Stromal cell of bone marrow (primary cell): ENCODE measurements at regions not wholly inside any gene's neighbourhood (a gene's known extent, or its start where the extent isn't known, plus 50 kb on each side); places are given as distances from the start of the nearest gene placed in this dataset.
"Not testable (repeated sequence)": the region's sequence is repeated elsewhere in the genome, so short reads cannot be mapped to it uniquely, and the experiment has no call there.

ENCODE experiments used
- DNase-seq: peaks from one replicate; pipeline ENCODE4 v3.0.0-alpha.2; 2012; ENCODE audit warnings: low read depth

DNA sequence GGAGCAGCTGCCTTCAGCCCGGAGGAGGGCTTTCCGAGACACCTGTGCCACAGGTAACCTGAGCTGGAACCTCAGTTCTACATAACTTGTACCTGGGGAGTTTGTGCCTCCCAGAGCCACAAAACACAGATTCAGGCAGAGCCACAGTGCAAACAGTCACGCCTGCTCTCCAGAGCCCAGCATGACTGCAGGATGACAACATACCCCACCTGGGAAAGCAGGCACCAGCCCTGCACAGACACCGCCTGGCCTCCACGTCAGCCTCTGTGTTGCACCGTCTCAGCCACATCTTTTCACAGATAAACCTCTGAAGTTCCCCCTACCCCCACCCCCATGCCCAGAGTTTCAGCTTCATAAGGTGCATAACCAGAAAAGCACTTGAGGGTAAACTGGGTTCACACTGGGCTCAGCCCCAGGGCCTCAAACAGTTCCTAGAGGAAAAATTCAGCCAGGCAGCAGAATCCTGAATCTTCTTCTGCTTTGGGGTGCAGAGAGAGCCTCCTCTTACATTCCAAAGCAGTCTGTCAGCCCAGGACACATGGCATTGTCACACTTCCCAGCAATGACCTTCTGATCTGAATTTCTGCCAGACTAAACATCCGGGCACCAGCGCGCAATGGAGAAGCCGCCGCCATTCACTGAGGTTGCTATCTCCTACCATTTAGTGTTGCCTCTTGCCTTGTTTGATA, 229.5 kb downstream of the TOMM20 start:
- no peak for DNase-seq

DNA sequence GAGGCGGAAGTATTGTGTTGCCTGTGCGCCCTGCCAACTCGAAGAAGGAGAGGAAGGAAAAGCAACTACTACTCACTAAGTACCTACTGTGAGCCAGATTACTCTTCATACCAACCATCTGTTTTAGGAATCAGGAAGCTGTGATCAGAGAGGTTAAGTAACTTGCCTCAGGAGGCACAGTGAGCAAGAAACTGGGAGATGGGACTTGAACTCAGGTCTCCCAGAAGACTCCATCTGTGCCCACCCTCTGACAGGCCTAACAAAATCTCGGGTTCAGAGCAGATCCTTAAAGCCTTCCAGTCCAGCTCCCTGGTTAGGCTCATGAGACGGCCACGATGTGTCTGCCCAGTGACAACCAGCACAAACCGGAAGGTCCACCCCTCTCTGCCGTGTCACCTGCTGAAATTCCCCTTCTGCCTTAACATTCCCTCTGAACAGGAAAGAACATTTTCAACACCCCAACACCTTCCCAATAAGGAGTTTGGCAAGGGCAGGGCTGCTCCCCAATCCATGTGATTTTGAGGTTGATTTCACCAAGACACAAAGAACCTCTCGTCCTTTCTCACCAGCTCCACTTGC, 230.1 kb downstream of the TOMM20 start:
- DNase-seq: no peak

DNA sequence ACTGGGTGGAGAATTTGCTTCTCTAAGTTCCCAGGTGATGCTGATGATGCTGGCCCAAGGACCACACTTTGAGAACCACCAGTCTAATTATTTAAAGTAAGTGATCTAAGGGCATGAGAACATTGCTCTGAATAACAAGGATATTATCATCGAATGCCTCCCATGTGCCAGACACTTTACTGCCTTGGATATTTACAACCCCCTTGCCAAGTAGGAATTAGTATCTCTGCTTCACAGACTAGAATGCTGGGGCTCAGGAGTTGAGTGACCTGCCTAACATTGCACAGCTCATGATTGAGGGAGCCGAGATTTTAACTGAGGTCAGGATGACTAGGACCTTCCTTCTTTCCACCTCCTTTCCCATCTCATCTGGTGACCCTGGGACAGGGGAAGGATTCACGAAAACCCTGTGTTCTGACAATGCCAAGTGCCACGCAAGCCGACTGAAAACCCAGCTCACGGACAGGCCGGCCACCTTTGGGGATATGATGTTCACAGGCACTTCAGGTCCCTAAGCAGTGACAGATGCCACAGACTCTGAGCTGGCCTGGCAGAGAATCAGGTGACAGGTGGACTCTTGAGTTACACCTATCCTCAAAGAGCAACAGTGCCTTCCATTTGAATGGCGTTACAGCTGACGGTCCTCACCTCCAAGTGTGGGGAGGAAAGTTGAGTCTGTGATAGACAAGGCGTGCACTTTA, 230.7 kb downstream of the TOMM20 start:
- DNase-seq: no peak

DNA sequence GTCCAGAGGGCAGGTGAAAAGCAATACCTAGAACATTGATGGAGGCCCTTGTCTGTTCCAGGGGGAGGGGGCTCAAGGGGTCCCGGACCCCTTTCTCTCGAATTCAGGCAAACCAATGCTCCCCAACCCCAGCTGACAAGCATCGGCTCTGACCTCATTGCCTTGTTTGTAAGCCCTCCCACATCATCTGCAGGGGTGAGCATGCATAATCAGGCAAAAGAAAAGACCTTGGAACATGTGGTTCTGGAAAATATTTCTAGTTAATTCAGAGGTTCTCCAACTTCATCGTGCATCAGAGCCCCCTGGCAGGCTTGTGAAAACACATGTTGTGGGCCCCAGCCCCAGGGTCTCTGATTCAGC, 231.3 kb downstream of the TOMM20 start:
- DNase-seq: no peak

DNA sequence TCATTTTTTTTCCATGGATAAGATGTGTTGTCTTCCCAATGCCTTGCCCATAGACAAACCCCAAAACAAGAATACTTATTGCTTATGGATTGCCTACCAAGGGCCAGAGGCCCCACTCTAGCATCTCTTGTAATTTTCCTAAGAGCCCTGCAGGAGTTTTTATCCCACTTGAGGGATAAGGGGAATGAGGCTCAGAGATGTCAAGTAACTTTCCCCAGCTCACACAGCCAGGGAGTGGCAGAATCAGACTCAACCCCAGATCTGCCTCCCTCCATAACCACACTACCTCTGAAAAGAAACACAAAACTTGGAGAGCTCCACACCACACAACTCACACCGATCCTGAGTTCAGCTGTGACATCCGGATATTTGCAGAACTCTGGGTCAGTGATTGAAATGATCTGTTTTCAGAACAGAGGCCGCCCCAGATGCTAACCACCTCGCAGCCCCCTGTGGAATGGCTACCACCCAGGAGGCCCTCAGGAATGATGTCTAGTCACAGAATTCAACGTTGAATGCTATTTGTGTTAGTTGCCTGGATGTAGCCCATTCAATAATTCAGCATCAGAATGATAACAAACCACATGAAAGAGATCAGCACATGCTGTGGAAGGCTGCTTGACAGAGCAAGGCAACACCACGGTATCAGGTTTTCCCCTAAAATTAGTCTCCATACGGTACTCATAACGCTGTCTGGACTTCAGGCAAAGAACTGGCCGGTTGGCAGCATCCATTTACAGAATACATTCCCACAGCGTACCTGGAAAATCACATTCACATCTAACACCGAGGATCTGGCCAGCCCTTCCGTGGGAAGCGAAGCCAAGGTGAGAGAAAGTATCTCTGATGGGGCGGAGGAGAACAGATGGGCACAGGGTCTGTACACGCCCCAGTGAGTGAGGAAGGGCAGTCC, 231.9 kb downstream of the TOMM20 start:
- no peak for DNase-seq

DNA sequence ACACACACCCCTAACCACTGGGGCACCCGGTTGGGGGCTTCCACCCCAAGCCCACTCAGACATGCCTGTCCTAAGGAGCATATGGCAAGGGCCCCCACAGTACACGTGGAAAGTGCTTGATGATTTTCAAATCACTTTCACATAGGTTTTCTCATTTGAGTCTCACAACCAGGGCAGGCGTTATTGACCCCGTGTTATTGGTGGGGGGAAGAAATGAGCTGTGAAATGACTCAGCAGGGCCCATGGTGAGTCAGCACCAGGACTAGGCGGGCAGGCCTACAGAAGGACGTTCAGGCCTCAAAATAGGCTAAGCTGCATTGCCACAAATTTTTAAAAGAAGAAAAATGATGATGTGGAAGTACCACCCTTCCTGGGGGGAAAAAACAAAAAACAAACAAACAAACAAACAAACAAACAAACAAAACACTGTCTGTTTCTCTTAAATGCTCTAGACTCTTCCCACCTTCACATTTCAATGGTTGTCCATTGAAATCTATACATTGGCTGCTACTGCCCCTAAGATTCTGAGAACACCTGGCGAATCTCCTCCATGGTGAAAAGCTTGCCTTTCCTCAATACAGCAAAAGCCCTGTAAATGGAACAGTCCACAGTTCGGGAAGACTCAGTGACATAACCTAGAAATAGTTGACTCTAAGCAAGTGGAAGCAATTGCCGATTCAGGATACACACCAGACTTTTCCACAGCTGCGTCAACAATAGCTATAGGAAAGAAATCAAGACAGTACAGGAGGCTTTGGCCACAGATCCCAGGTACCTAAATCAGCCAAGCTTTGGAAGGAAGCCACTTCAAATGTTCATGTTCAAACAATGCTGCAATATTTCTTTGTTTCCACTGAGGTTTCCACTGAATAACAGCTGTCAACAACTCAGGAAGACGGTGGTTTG, 234.7 kb downstream of the TOMM20 start:
- DNase-seq: peak; percentile 66

DNA sequence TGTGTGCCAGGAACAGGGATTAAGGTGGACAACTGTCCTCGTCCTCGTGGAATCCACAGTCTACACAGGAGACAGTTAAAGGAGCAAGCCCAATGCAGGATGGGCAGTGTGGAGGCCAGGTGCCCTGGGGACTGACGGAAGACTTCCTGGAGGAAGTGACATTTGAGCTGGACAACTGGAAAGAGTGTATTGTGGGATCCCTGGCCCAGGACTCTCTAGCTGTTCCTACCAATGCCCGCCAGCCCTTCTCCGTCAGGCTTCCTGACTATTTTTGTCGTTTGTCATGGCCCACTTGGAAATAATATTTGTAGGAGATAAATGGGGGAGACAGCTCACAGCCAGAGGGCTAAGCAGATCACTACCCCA, 235.3 kb downstream of the TOMM20 start:
- no peak for DNase-seq

DNA sequence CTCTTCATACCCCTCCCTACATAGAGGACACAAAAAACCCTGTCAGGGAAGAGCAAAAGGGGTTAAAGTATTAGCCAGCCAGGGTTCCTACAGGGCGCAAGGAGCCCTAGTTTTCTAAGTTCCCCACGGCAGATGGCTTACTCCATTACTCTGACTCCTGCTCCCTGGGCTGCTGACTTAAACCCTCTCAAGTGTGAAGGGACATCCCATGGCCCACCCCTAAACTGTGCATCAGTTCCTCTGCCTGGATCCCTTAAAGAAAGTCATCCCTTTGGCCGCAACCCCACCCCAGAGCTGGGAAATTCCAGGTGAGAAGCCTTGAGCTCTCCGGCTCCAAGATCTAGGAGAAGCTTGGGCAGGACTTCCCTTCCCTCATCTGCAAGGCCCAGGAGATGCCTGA, 236.0 kb downstream of the TOMM20 start:
- no peak for DNase-seq

DNA sequence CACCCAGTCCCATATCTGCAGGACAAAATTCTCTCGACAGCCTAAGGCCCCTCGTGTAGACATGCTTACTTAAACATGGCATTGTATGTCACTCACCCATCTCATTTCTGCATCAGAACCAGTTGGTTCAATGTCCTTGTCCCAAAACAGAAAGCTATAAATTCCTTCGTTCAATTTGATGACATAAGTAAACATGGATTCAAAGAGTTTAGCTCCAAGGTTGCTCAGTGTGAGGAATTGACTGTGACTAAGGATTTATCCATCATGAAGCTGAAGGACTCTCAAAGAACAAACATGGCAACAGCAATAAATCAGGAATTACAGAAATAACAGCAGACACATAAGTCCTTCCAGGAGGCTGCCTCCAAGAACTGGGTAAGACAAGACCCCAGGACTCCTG, 237.2 kb downstream of the TOMM20 start:
- DNase-seq: no peak

DNA sequence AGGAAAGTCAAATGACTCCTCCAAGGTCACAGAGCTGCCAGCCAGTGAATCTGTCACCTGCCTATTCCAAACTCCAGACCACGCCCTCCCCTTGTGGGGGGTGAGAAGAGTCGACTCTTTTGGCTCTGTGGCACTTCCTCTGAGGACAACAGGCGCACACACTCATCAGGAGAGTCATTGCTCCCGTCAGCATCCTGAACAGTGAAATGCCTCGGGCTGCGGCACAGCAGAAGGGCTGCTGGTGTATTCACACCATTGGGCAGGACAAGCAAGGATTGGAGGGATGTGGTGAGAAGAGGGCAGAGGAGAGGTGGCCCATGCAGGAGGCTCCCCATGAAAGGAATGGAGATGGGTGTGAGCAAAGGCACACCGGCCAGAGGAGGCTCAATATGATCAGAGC, 239.0 kb downstream of the TOMM20 start:
- no peak for DNase-seq

DNA sequence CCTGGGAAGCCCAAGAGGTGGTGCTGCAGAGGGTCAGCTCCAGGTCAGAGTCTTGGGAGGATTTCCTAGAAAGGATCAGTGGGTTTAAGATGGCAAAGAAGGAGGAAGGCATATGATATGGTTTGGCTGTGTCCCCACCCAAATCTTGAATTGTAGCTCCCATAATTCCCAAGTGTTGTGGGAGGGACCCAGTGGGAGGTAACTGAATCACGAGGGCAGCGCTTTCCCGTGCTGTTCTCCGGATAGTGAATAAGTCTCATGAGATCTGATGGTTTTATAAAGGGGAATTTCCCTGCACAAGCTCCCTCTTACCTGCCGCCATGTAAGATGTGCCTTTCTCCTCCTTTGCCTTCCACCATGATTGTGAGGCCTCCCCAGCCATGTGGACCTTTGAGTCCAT, 240.4 kb downstream of the TOMM20 start:
- DNase-seq: not testable (repeated sequence)

DNA sequence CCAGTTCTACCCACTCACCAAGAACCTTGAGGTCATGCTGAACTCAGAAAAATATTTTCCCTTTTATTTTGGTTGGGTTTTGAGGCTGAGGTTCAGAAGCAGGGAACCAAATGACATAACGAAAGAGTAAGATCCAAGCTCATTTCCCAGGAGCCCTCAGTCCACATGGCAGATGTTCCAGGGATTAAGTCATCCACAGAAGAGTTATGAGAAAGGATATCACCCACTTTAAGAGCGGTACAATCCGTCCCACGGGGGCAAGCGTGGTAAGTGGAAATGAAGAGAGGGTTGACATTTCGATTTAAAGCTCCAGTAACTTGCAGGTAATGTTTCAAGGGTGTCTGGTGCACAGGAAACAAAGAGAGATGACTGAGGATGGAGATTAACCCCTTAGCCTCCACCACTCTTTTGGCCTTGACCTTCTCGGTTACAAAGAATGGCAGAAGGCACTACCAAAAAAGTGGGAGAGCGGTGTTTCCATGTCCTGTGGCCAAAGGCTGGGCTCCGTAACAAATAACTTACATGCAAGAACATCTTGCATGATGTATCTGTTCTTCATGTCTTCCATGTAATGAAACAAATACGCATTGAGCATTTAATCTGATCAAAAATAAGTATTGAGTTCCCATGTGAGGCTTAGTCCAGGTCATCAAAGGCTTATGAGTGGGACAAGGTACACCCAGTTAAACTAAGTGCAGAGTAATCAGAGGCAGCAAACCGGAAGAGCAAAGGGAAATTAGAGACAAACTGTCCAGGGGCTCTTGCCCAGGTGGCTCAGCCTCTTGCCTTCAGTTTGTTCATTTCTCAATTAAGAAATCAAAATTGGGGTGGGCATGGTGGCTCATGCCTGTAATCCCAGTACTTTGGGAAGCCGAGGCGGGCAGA, 241.4 kb downstream of the TOMM20 start:
- DNase-seq: peak; percentile 56

DNA sequence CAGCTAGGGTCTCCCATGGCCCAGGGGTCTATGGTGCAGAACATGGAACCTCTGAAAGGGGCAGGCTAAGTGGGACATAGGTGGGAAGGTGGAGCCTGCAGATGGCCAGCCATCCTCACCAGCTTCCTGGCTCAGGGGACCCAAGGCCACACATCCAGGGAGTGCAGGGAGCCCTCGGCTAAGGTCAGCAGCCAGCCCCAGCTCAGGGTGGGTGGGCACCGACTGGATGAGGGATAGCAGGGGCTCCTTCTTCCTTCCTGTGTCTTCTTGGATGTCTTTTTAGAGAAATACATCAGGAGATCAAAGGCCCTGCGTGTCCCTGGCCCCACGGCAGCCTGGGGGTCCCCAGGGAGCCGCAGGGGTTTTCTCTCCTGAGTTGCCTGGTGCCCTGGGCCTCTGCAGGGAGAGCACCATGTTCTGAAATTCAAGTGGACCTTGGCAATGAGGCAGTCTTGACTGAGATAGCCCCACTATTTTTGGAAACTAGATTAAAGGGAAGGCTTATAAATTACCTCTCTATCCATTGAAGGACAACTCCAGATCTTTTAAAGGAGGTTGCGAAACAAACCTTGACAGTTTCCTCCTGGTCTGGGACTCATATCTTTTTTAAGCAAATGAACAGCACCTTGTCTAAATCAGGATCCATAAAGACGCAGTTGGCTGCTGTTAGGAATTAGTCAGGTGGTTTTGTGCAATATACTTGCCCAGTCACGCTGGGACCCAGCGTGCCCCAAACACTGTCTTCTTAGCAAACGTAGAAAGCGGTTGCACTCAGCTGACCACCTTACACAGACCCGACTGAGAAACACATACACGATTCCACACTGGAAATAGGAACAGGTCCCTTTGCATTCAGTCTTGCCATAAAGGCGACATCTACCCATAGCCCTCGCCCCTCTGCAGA, 242.3 kb downstream of the TOMM20 start:
- DNase-seq: no peak

DNA sequence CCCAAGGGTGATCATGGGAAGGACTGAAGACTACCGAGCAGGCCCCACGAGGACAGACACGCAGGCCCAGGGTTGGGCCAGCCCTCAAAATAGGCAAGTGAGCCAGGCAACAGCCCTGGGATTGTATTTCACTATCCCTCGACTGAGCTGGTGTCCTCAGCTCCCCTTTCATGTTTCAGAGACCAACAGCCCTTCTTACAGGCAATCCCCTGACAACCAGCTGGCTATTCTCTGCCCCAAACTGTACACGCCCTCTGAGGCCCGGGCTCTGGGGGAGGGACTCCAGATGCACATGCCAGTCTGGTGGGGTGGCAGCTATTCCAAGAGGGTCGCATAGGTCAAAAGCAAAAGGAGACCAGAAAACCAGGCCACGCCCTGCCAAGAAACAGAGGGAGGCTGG, 243.0 kb downstream of the TOMM20 start:
- DNase-seq: no peak

DNA sequence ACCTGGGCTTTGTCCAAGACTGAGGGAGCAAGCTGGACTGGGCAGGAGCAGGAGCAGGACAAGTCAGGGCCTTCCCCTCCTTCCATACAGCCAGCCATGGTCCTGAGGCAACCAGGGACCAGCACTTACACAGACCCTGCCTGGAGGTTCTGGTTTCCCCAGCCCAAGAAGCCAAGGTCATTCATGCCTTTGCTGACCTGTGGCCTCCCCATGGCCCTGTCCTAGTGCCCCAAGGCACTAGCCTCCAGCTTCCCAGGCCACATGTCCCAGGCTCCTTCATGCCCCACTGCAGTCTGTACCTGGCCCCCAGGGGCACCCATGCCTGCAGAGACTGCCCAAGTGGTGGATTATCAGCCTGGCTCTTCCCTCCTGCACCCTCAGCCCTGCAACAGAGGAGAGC, 243.9 kb downstream of the TOMM20 start:
- no peak for DNase-seq

DNA sequence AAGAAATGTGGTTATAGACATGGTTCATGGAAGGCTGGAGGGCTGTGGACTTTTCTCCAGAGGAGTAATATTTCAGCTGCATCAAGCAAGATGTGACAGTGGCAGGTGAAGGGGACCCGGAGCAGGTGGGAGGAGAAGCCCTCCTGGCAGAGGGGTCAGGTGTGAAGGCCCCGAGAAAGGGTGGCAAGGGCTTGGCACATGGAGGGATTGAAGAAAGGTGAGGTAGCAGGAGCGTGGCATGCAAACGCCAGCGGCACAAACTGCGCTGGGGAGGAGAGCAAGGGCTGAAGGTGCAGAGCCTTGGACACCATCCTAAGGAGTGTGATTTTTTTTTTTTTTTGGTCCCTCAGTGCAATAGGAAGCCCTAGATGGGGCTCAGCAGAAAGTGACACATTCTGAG, 244.6 kb downstream of the TOMM20 start:
- no peak for DNase-seq

DNA sequence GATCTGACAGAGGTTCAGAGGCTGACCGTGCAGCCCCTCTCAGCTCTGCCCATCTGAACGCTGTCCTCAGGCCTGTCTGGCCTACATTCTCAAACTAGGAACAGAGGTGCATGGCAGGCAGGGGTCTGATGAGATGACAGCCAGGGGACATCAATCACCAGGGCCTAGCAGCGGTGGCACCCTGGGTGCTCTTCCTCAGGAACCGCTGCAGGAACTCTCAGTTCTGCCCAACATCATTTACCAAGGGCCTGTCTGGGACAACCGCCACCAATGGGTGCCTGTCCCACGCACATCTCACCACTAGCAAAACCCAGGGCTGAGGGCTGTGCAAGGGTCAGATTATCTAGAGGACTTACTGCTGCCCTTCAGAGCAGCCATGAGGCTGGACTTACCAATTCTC, 245.7 kb downstream of the TOMM20 start:
- DNase-seq: no peak

DNA sequence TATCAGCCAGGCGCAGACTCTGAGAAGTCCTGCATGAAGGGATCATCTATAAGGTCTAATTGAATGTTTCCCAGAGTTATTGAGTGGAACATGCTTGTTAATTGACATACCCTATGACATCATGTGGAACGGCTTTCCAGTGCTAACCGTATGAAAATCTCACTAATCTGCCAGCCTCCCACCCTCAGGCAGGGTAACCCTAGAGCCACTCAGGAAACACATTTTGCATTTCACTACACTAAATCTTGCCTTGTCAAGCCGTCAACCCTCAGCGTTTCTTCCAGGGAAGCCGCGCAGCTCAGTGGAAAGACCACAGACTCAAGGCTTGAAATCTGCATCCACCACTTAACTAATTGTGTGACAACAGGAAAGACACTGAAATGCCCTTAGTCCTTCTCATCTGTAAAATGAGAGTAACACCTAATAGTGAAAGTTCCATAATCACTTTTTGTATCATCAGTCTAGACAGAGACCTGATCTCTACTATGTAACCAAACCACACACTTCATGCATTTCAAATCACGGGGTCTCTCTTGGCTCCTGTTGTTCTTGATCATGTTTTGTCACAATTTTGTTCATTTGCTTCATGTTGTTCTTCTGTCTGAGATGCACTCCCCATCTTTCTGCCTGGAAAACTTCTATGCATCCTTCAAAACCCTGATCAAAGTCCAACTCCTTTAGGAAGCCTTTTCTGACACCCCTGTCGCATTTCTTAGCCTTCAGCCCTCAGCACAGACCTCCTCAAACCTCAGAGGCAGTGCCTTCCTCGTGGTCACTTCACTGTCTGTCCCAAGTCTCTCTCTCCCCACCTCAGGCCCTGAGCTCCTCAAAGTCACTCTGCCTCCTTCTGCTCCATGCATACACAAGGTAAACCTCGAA, 246.5 kb downstream of the TOMM20 start:
- DNase-seq: no peak
